Sigmoid colon (tissue), 4 donors: ENCODE measurements at regions not wholly inside any gene's neighbourhood (a gene's known extent, or its start where the extent isn't known, plus 50 kb on each side); places are given as distances from the start of the nearest gene placed in this dataset.

Experiments used
- EP300 ChIP-seq, 4 donors: sonication (generic); formaldehyde crosslinking; IDR thresholded peaks; one replicate each; pipeline ENCODE4 v1.6.1; 2017; ENCODE audit warnings: antibody characterized with exemption in 4 of 4
- POLR2A ChIP-seq, 2 donors: fragments of 450-650 bp; IDR thresholded peaks; one replicate each; pipeline ENCODE4 v1.6.1; 2016; ENCODE audit warnings: antibody characterized with exemption in 2 of 2, mild to moderate bottlenecking in 2 of 2, moderate library complexity in 2 of 2
- POLR2AphosphoS5 ChIP-seq, 4 donors: sonication (generic); formaldehyde crosslinking; IDR thresholded peaks; one replicate each; pipeline ENCODE4 v1.6.1; 2017; ENCODE audit warnings: antibody characterized with exemption in 4 of 4
- TF ChIP-seq, protein P1 (sequence below), 4 experiments: fragments of 450-650 bp in 3 of 4; fragments of 200-600 bp in 1 of 4; IDR thresholded peaks; one replicate each; pipeline ENCODE4 v1.5.1; 2016 to 2019; ENCODE audit warnings: antibody characterized with exemption in 4 of 4, mild to moderate bottlenecking in 3 of 4, moderate library complexity in 2 of 4

DNA sequence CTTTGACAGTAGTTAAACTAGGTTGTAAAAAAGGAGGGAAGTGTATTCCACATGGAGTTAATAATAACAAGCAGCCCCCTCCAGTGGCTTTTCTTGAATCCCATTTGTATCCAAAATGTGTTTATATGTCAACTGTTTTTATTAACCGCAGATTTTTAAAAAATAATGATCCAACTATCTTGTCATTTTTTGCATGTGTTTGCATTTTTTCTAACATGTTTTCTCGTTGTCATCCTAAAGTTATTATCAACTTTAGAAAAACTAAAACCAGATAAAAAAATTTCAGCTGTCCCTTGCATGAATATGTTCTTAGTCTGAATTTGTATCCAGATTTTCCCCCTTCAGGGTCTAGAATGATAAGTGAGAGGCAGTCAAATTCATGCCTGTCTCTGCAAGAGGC lies 1063.3 kb downstream of the BCL11A start:
- no peak for TF ChIP-seq EP300 (IDR thresholded peaks at IDR 0.05)
- no peak for TF ChIP-seq POLR2A (IDR thresholded peaks at IDR 0.05)
- TF ChIP-seq, protein P1, sequence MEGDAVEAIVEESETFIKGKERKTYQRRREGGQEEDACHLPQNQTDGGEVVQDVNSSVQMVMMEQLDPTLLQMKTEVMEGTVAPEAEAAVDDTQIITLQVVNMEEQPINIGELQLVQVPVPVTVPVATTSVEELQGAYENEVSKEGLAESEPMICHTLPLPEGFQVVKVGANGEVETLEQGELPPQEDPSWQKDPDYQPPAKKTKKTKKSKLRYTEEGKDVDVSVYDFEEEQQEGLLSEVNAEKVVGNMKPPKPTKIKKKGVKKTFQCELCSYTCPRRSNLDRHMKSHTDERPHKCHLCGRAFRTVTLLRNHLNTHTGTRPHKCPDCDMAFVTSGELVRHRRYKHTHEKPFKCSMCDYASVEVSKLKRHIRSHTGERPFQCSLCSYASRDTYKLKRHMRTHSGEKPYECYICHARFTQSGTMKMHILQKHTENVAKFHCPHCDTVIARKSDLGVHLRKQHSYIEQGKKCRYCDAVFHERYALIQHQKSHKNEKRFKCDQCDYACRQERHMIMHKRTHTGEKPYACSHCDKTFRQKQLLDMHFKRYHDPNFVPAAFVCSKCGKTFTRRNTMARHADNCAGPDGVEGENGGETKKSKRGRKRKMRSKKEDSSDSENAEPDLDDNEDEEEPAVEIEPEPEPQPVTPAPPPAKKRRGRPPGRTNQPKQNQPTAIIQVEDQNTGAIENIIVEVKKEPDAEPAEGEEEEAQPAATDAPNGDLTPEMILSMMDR (IDR thresholded peaks at IDR 0.05): no peak
- no peak for TF ChIP-seq POLR2AphosphoS5 (IDR thresholded peaks at IDR 0.05)
